Iris pigment epithelial cell (primary cell): ENCODE measurements at regions not wholly inside any gene's neighbourhood (a gene's known extent, or its start where the extent isn't known, plus 50 kb on each side); places are given as distances from the start of the nearest gene placed in this dataset.

ENCODE experiments used
- DNase-seq: peaks from one replicate; pipeline ENCODE4 v3.0.0-alpha.2; 2011; ENCODE audit warnings: low read depth

DNA sequence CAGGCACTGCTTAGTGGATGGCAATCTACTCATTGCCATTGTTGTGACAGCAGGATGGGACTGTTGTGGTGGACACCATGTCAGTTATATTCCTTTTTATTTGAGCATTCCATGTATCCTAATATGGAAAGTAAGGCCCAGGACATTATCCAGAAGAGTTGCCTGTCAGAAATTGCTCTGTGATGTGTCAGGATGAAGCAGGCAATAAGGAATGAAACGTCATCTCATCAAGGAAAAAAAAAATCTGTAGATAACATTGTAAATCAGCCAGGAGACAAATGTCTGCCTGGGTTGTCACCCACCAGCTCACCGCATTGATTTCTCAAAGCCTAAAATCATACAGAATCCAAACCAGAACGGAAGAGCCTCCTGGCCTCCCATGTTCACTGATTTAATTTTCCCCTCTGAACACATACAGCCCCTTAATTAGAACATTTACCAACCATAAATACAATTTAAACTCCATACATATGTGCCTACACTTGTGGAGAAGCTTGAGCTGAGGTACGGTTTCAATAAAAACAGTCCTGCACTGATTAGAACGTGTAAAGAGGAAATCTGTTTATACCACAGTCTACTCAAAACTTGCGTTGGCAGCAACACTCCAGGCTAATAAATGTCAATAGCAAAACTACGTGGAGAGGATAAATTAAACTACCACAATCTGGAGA lies 73.9 kb downstream of the FOXD1 start:
- DNase-seq, result peak; percentile 69

DNA sequence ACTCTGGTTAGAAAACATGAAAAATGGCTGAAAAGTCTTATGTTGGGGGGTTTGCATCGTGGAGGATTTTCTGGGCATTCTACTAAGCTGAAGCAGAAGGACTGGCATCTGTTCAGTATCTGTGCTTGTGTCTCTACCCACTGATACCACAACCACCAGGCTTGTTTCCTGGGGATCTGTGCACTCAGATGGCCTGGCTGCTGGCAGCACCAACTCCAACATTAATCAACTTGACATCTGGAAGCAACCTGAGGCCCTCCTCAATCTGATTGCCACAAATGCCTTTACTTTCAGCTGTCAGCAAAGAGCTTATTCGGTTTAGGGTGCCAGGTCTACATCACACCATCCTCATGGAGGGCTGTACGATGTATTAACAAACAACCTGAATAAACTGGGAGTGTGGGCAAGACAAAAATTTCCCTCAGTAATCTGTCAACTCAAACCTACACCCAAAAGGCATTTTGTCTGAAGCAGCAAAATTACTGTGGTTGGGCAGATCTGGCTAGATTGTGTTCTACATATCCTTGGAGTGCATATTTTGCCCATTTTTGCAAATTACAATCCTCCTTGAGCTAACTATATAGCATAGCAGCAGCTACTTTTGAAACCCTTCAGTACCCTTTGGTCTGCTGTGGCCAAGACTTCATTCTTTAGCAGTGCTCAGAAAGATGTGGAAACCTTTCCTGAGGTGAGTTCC lies 74.6 kb downstream of the FOXD1 start:
- DNase-seq, result no peak

DNA sequence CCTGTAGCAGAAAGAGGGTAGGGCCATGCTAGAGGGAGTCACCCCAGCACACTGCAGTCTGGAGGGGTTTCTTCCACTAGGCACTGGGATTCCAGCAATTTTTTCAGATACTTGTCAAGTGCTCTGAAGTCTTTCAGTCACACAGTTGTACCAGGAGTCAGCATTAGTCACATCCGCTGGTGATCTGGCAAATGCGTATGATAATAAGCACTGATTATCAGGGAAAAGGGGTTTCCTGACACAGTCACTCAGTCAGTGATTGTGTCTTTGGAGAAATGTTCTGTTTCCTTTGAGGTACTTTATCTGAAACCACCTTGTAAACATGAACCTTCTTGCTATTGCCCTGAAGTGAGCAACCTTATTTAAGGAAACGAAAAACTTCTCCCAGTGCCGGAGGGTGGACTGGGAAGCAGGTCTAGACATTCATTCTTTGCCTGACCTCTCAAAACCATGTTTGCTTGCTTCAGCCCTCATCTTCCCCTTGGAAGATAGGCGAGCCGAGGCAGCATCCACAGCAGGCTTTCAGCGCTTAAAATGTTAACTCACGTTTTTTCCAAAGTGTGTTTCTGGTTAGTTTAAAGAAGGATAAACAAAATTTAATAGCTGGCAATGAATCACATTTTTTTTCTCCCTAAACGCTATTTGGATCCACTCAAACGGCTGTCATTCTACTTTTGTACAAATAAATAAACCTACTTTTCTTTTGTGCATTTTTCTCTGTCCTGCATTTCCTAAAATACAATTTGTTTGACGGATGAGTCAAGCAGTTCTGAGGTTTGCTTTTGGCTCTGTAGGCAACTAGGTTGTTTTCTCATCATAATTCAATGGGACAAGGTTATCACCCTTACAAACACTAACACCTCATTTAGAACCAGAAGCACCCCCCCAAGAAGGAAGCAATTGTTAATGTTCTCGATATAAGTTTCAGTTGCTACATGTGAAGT lies 77.7 kb downstream of the FOXD1 start:
- DNase-seq, result peak; percentile 95

DNA sequence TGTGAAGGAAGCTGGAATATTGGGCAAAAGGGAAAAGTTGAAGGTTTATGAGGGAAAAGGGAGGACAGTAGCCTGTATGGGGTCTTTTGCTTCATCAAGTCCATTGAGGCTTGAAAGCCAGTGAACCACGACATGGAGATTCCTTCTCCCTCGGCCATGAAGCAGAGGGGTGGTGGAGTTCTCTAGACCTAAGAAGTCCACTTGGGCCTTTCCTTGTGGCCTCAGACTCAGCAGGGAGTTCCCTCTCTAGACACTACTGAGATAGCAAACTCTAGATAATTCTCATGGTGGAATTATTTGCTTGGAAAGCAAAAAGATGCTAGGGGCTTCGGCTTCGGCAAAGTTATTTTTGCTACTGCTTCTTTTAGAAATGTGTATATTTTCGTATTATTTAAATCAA lies 78.5 kb downstream of the FOXD1 start:
- no peak for DNase-seq

DNA sequence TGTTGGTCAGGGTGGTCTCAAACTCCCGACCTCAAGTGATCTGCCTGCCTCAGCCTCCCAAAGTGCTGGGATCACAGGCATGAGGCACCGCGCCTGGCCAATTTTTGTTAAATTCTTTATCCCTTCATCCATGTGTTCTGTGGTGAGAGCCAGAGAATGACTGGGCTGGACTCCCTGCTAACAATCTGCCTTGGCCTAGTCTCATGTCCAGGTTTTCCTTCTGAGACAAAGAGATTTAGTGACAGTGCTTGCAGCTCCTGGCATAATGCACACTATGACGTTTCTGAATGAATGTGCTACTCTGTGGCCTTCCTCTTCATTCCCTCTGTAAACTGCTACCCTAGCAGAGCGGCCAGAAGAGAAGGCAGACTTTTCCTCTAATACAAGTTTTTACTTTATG lies 79.3 kb downstream of the FOXD1 start:
- no peak for DNase-seq

DNA sequence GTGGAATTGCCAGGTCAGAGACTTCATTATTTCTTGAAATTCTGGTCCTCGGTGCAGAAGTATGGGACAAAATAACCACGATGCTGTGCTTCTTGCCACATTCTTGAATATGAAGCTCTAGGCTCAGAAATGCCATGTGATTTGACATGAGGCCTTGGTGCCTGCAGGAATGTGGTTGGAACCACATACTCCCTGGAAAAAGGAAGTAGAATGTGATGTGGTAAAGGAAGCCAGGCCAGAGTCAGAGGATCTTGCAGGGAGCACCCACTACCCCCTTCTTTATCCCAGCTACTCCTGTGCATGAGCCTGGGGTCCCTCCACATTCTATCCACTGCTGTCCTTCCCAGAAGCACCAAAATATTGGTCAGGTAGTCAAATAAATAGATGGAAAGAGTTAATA lies 80.9 kb downstream of the FOXD1 start:
- peak; percentile 44 for DNase-seq

DNA sequence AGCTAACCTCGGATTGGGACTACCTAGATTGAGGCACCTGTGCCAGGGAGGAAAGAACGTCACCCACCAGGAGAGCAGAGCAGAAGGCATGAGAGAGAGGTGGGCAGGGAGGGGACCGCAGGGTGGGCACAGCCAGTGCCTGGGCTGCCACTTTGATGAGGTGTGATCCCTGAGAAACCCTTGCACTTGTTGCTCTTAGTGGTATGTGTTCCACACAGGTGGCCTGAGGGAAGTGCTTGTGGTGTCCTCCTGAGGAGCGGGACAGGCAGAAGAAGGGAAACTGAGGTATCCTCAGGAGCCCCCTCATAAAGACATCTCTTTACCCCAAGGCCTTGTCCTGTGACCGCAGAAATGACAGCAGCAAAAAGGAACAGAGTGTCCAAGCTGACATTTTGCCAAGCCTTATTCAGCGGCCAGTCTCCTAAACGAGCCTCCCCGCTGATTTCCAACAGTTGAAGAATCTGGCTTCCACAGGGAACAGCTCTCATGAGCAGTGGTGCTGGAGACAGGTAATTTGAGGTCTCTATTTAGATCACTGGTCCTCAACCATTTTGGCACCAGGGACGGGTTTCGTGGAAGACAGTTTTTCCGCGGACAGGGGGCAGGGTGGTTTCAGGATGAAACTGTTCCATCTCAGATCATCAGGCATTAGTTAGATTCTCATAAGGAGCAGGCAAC lies 82.4 kb downstream of the FOXD1 start:
- DNase-seq, result no peak

DNA sequence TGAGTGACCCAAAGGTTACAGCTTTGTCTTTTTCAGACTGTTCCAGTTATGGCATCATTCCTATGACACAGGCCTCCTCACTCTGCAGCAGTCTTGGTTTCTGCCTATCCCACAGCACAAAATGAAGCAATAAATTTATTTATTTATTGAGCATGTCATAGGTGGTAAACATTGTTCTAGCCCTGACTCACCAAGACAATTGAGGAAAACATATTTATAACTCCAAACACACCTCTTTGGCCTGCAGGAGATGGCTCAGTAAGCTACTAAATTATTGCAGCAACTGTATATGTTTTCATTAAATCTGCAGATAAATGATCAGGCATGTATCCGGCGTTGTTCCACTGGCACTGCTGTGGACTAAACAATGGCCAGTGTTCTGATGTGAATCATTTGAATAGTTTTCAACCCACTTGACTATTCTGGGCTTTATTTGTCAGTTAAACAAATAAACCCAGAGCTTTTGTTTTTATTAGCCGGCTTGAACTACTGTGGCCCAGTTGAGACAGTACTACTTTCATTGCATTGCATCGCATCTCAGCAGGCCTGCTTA lies 83.2 kb downstream of the FOXD1 start:
- peak; percentile 85 for DNase-seq

DNA sequence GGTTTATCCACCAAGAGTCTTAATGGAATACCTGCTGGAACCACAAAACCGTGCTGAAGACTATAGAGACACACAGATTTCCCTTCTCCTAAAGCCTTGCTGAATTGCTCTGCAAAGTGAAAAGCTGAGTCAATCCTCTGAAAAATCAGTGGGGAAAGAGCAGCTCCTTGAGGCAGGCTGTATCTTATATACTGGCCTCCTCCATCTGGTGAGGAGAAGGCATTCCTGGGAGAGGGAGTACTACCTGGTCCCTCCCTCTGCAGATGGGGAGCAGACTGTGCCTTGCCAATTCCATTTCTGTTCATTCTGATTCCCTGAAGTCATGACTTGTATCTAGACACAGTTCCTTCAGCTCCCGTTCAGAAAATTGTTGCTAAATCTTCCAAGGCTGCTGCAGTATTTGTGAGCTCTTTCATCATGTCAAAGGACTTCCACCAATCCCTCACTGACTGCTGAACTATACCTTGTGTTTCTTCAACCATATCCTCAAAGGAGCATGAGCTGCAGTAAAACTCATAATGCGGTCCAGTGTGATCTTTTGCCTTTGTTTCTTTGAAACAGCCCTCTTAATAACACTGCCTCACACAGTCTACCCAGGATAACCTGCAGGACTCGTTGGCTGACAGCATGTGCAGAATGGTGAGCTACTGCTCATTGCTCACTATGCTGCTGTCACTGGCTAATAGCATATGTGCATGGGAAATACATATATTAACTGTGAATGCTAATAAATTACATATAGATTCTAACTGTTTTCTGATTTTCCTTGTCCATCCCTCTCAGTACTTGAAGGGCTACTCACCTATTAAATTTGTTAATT lies 84.5 kb downstream of the FOXD1 start:
- DNase-seq, result peak; percentile 81

DNA sequence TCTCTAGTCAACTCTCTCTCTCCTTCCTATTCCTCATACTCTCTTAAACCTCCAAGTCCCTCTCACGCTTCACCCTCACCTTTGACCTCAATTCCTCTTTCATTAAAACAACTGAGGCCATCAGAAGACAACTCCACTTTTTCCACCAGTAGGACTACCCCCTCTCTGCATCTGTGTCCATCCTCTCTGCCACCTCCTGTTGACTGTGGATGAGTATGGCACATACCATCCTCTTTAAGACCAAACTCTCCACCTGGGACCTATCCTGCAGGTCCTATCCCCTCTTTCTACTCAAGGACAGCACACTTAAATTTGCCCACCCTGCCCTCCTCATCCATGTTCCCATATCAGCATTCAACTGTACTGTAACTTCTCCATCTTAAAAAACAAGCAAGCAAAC lies 89.2 kb downstream of the FOXD1 start:
- no peak for DNase-seq

DNA sequence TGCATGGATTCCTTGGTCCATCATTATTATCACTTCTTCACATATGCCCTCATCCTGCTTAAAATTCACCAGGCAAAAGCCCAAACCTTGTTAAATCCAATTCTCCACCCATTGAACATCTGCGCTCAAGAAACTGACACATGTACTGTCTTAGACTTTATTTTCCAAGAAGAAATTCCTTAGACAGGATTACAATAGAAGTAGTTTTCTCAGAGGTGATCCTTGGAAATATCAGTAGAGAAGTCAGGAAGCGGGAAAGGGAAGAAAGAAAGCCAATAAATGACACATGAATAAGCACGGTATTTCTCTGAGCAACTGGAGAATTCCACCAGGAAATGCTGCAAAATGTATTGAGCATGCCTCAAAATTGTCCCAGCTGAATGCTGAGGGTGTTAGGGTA lies 90.2 kb downstream of the FOXD1 start:
- DNase-seq, result no peak

DNA sequence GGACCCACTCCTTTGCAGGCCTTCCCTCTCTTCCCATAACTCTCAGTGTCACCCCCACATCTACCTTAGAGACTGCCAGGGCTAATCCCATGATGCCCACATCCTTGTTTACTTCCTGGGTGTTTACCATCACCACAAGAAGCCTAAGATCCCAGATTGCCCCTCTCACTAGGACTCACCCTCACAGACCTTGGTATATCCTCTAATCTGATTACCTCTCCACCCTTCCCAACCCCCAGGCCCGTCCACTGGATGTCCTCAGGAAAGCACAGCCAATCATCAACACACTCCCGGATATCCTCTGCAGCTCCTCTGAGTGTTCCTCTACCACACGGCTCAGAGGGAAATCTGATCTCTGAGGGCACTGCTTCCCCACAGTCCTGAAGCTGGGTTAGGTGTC lies 91.0 kb downstream of the FOXD1 start:
- no peak for DNase-seq

DNA sequence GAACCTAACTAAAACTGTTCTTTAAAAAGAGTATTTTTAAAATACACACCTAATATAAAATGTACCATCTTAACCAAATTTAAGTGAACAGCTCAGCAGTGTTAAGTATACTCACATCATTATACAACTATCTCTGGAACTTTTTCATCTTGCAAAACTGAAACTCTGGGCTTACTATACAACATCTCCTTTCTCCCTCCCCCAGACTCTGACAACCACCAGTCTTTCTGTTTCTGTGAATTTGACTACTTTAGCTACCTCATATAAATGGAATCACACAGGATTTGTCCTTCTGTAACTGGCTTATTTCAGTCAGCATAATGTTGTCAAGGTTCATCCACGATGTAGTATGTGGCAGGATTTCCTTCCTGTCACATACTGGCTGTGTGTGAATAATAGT lies 93.5 kb downstream of the FOXD1 start:
- DNase-seq, result no peak

DNA sequence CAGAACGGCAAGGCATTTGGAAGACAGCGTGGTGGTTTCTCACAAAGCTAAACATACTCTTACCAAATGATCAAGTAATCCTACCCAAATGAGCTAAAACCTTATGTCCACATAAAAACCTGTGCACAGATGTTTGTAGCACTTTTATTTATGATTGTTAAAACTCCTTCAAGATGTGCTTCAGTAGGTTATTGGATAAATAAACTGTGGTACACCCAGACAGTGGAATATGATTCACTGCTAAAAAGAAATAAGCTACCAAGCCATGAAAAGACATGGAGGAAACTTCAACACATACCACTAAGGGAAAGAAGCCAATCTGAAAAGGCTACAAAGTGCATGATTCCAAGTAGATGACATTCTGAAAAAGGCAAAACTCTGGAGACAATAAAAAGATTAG lies 94.2 kb downstream of the FOXD1 start:
- DNase-seq, result no peak

DNA sequence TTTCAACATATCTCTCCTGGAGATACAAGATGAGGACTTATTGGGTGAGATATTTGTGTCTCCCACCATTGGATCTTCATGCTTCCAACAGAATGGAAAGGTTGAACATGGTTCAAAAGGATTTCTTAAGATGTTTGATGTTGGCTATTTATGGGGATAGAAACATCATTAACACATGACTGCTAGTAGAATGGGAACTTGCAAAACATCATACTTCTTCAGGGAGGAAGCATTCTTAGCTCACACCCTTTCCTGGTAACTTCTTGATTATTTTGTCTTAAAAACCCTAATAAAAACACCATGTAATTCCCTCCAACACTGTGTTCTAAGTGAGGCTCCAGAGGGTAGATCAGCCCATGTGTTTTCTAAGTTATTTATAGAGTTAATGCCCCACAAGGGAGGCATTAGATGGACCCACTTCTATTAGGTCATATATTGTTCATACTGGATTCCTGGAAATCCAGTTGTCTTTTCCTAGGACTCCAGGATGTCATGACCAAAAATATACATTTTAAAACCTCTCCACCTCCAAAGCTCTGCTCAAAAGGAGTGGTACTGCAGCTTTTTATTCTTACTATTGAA lies 95.8 kb downstream of the FOXD1 start:
- DNase-seq, result no peak

DNA sequence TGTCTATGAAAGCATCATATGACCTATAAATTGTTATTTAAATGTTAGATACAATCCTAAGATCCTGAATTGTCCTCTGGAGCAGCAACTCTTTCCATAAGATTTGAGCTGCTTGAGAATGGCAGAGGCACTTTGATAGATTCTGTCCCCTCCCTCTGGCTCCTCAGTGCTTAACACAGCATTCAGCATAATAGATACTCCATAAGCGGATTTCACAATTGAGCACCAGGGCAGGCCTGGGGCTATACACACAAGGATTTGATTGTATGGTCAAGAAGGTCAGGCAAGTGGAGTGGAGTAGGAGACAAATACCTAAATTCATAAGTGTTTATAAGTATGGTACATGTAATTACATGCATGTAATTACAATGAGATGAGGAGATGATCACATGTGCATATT lies 96.3 kb downstream of the FOXD1 start:
- DNase-seq, result no peak

DNA sequence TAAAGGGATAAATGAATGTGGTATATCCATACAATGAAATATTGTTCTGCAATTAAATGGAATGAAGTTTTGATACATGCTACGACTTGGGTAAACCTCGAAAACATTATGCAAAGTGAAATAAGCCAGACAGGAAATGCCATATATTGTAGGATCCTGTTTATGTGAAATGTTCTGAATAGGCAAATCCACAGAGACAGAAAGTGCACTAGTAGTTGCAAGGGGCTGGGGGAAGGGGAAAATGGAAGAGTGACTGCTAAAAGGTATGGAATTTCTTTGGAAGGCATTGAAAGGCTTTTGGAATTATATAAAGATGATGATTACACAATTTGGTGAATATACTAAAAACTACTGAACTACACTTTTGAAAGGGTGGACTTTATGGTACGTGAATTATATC lies 97.0 kb downstream of the FOXD1 start:
- DNase-seq, result no peak

DNA sequence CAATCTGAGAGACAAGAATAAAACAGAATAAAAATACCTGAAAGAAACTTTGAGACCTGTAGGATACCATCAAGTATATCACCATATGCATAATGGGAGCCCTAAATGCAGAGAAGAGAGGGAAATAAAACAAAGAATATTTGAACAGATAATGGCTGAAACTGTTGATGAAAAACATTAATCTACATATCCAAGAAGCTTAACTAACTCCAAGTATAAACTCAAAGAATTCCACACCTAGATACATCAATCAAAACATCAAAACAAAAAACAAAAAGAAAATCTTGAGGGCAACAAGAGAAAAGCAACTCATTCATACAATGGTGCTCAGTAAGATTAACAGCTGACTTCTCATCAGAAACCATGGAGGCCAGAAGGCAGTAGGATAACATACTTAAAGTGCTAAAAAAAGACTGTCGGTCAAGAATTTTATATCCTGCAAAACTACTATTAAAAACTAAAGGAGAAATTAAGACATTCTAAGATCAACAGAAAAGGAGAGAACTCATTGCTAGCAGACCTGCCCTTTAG lies 101.6 kb downstream of the FOXD1 start:
- no peak for DNase-seq

DNA sequence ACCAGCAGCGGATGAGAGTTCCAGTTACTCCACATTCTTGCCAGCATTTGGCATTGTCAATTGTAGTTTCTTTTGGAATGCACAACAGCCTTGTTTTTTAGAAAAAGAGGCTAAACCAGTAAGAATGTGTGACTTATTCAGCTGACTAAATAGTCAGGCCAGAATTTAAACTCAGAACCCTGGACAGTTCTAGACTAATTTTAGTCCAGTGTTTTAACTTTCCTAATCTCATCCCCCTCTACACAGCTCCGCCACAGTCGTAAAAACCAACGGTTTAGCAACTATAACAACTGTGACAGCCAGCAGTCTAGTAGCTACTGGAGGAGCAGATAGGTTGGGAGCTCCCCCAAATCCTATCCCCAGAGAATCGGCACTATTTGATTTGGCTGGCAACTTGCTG lies 103.7 kb downstream of the FOXD1 start:
- DNase-seq, result no peak

DNA sequence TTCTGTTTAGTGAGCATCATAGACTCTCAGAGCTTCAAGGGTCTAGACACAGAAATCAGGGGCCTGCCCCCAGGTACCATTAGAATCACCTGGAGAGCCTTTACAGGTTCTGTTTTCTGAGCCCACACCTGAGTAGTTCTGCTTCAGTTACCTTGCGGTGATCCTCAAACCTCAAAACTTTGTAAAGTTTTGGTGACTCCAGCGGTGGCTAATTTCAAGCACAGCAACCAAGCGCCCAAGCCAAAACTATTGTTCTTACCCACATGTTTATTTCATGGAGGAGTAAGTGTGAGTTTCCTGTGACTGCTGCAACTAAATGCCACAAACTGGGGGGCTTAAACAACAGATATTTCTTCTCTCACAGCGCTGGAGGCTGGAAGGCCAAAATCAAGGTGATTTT lies 108.9 kb downstream of the FOXD1 start:
- no peak for DNase-seq
